K562 (cell line): ENCODE measurements at regions not wholly inside any gene's neighbourhood (a gene's known extent, or its start where the extent isn't known, plus 50 kb on each side); places are given as distances from the start of the nearest gene placed in this dataset.

Experiments used
- ATAC-seq: fragments of 200-7000 bp; cut with Tn5 transposase; 3 replicates; pipeline ENCODE4 v1.9.1; 2020; ENCODE audit warnings: moderate library complexity
- BruUV-seq: library from RNA; stranded (reverse); fragments of 400-500 nt; replicated peaks from 2 replicates; lab custom pipeline; 2021; lab: Mats Ljungman, UMichigan
- CTCF ChIA-PET: fragments of 300-600 bp; formaldehyde crosslinking; extraction: SDS; loops from one replicate; lab custom pipeline; 2021; ENCODE audit warnings: low intra/inter-chr PET ratio; lab: Yijun Ruan, JAX
- POLR2A ChIA-PET: fragments of 300-600, 350-650 bp; sonication (Branson Sonifier 250); formaldehyde crosslinking; extraction: SDS; loops from one replicate; lab custom pipeline; 2021; ENCODE audit warnings: antibody characterized with exemption, inconsistent platforms; lab: Yijun Ruan, JAX
- DNase-seq, 4 experiments: peaks; one replicate each; pipeline versions ENCODE4 v3.0.0 to v3.0.0-alpha.2; 2011 to 2018; ENCODE audit warnings: low spot score in 3 of 4, mixed read lengths in 3 of 4; ENCODE audit errors: extremely low read depth in 1 of 4
- FAIRE-seq: peaks from 2 replicates; lab custom pipeline; 2011; peaks lifted over from hg19 to GRCh38; lab: Jason Lieb, UNC
- H2AFZ ChIP-seq: 2 replicates; pipeline ENCODE4 v1.6.0; 2011; ENCODE audit warnings: low read depth, low read length, control low read depth, inconsistent platforms
- H3K27ac ChIP-seq: fragments of 200-600 bp; 3 replicates; pipeline ENCODE4 v1.8.0; 2011; ENCODE audit warnings: low read depth, mild to moderate bottlenecking, control low read depth, inconsistent platforms, low read length, moderate library complexity, mixed read lengths; ENCODE audit errors: extremely low read depth
- H3K27me3 ChIP-seq, 2 experiments: fragments of 300-600 bp in 1 of 2; 2 replicates in 1 of 2; 3 replicates in 1 of 2; pipeline versions ENCODE4 v1.6.0 to v1.8.0; 2011; ENCODE audit warnings: inconsistent platforms in 2 of 2, low read length in 2 of 2, mild to moderate bottlenecking in 1 of 2, mixed read lengths in 1 of 2, moderate library complexity in 1 of 2; ENCODE audit not compliant: control insufficient read depth in 2 of 2, insufficient read depth in 2 of 2
- H3K36me3 ChIP-seq: fragments of 300-600 bp; 3 replicates; pipeline ENCODE4 v1.8.0; 2011; ENCODE audit warnings: mild to moderate bottlenecking, low read length, inconsistent platforms; ENCODE audit not compliant: control insufficient read depth, insufficient read depth
- H3K4me1 ChIP-seq, 2 experiments: fragments of 200-600 bp in 1 of 2; replicated peaks in 1 of 2; 2 replicates in 1 of 2; 3 replicates in 1 of 2; pipeline versions ENCODE4 v1.5.1 to v1.8.0; 2011; ENCODE audit warnings: inconsistent platforms in 2 of 2, low read length in 2 of 2, mild to moderate bottlenecking in 1 of 2, mixed read lengths in 1 of 2, moderate library complexity in 1 of 2; ENCODE audit not compliant: control insufficient read depth in 2 of 2, insufficient read depth in 2 of 2
- H3K4me2 ChIP-seq: 2 replicates; pipeline ENCODE4 v1.6.1; 2011; ENCODE audit warnings: low read length, control low read depth, inconsistent platforms, mixed read lengths; ENCODE audit not compliant: insufficient read depth
- H3K4me3 ChIP-seq: fragments of 200-600 bp; sonication (generic), shearing (Covaris generic); 2 replicates; pipeline ENCODE4 v1.5.1; 2016; ENCODE audit warnings: control low read depth, inconsistent platforms
- H3K79me2 ChIP-seq: fragments of 200-600 bp; 3 replicates; pipeline ENCODE4 v1.8.0; 2011; ENCODE audit warnings: low read length, inconsistent platforms; ENCODE audit not compliant: control insufficient read depth, insufficient read depth
- H3K9ac ChIP-seq, 2 experiments: 2 replicates each; pipeline versions ENCODE4 v1.6.0 to v1.6.1; 2011; ENCODE audit warnings: low read depth in 2 of 2, low read length in 2 of 2, control low read depth in 1 of 2, inconsistent platforms in 1 of 2, mild to moderate bottlenecking in 1 of 2, mixed read lengths in 1 of 2; ENCODE audit not compliant: insufficient read depth in 1 of 2
- H3K9me1 ChIP-seq: one replicate; pipeline ENCODE4 v1.6.0; 2011; ENCODE audit warnings: inconsistent platforms, mild to moderate bottlenecking, low read length, moderate library complexity; ENCODE audit not compliant: control insufficient read depth, insufficient read depth
- H3K9me3 ChIP-seq: replicated peaks from 2 replicates; pipeline ENCODE4 v1.5.1; 2011; ENCODE audit warnings: low read depth, low read length, inconsistent platforms; ENCODE audit not compliant: control insufficient read depth, insufficient read depth
- H4K20me1 ChIP-seq: replicated peaks from 2 replicates; pipeline ENCODE4 v1.6.1; 2011; ENCODE audit warnings: low read length, inconsistent platforms, mixed read lengths; ENCODE audit not compliant: control insufficient read depth, insufficient read depth
- BRF2 ChIP-seq: IDR thresholded peaks from 3 replicates; pipeline ENCODE4 v1.6.1; 2011; ENCODE audit warnings: borderline replicate concordance, mild to moderate bottlenecking; ENCODE audit not compliant: insufficient read length, insufficient read depth
- EP300 ChIP-seq: IDR thresholded peaks from 2 replicates; pipeline ENCODE4 v1.6.1; 2012; ENCODE audit warnings: low read length, improper control_type of control experiment
- FOXA3 ChIP-seq, 2 experiments: fragments of 450-650 bp in 1 of 2; sonication (generic) in 1 of 2; formaldehyde crosslinking; IDR thresholded peaks in 1 of 2; conservative IDR thresholded peaks in 1 of 2; 2 replicates each; pipeline versions ENCODE4 v1.4.0 to v1.8.0; 2020 to 2022; ENCODE audit warnings: mild to moderate bottlenecking in 2 of 2, missing genetic modification reagents in 1 of 2
- PHF20 ChIP-seq: fragments of 450-650 bp; IDR thresholded peaks from 2 replicates; pipeline ENCODE4 v1.6.1; 2018; ENCODE audit not compliant: partially characterized antibody
- POLR2B ChIP-seq: fragments of 450-650 bp; IDR thresholded peaks from 2 replicates; pipeline ENCODE4 v1.6.1; 2018; ENCODE audit warnings: low read depth; ENCODE audit not compliant: partially characterized antibody
- TAF1 ChIP-seq: IDR thresholded peaks from 2 replicates; pipeline ENCODE4 v1.6.1; 2011; ENCODE audit warnings: mild to moderate bottlenecking, low read length, moderate library complexity; ENCODE audit not compliant: insufficient read depth, control insufficient read depth, severe bottlenecking; ENCODE audit errors: extremely low read depth
- ZNF140 ChIP-seq: fragments of 250-450 bp; sonication (Bioruptor Pico); IDR thresholded peaks from 2 replicates; pipeline ENCODE4 v1.8.0; 2021; ENCODE audit warnings: moderate library complexity, mild to moderate bottlenecking, inconsistent platforms
- ZNF318 ChIP-seq, 2 experiments: fragments of 450-650 bp; IDR thresholded peaks; 2 replicates each; pipeline ENCODE4 v1.6.1; 2016; ENCODE audit warnings: mild to moderate bottlenecking in 2 of 2, borderline replicate concordance in 1 of 2, low read depth in 1 of 2, moderate library complexity in 1 of 2
- WGBS: fragments of 100-300 bp; shearing (Covaris generic); methylation state at CpG from one replicate; pipeline ENCODE4 v1.1.6; 2016; ENCODE audit warnings: low coverage, mixed read lengths; ENCODE audit not compliant: insufficient coverage; ENCODE audit errors: missing lambda C conversion rate; 5-methylcytosine and 5-hydroxymethylcytosine counted together
- in situ Hi-C: fragments of 300-500 bp; cut with MboI; formaldehyde crosslinking; loops from 4 replicates; pipeline ENCODE4 v1.15.0; 2018; ENCODE audit warnings: inconsistent platforms, mixed read lengths
- intact Hi-C: fragments of 100-400 bp; cut with micrococcal nuclease; formaldehyde crosslinking; loops from 2 replicates; pipeline ENCODE4 v1.14.2; 2022
- TF ChIP-seq, protein P1 (sequence below), 3 experiments: fragments of 200-800 bp in 1 of 3; fragments of 250-450 bp in 1 of 3; fragments of 450-650 bp in 1 of 3; sonication (Bioruptor Pico) in 1 of 3; sonication (Bioruptor generic) in 1 of 3; formaldehyde crosslinking in 1 of 3; IDR thresholded peaks; 2 replicates each; pipeline versions ENCODE4 v1.6.1 to v1.8.0; 2016 to 2022; ENCODE audit warnings: mild to moderate bottlenecking in 2 of 3, missing genetic modification characterization in 2 of 3, missing compliant biosample characterization in 1 of 3, moderate library complexity in 1 of 3

DNA sequence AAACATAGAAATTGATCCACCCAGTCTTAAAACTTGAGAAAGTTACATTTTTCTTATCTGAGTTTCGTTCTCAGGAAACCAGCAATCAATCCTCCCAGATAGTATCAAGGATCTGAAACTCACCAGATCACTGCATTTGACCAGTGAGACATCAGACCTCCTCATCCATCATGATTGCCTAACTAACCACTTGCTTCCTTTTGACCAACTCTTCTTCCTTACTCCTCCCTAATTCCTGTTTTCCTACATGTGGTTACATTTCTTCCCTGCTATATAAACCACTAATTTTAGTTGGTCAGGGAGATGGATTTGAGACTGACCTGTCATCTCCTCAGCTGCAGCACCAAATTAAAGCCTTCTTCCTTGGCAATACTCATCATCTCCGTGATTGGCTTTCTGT, 357.1 kb upstream of the POU3F2 start:
- Histone ChIP-seq H3K36me3 (no peaks in the 10 kb centered on the region), H3K4me1 (no peaks in the 10 kb centered on the region), H3K9me1 (no peaks in the 10 kb centered on the region), H2AFZ (no peak overlapping the region), H3K9me3 (no peaks in the 10 kb centered on the region), H4K20me1 (no peaks in the 10 kb centered on the region), H3K27ac (no peak overlapping the region), H3K4me2 (no peak overlapping the region), H3K9ac (no peak overlapping the region), H3K79me2 (no peaks in the 10 kb centered on the region), H3K27me3 (no peaks in the 10 kb centered on the region), H3K4me3 (no peak overlapping the region)
- BruUV-seq, result no TSS peak
- ChIA-PET POLR2A (no interaction called here), CTCF (no interaction called here)
- ATAC-seq, result no peak
- intact Hi-C loops (no loop called here), in situ Hi-C loops (no loop called here)
- 0% methylated on average over 2 of the region's 2 CpGs for whole genome bisulfite sequencing
- no peak for FAIRE-seq
- no peak for DNase-seq
- TF ChIP-seq ZNF140 (CRISPR knock-in tag) (no peak), POLR2B (no peak), TAF1 (no peak), PHF20 (no peak), EP300 (no peak), ZNF318 (IDR thresholded peaks at IDR 0.05; ENCODE audit: borderline replicate concordance in 1 of 2, low read depth in 1 of 2) (no peak), FOXA3 (CRISPR knock-in tag; conservative IDR thresholded peaks at IDR 0.05 in 1 of 2, IDR thresholded peaks at IDR 0.05 in 1 of 2) (no peak), BRF2 (no peak)
- TF ChIP-seq, protein P1, sequence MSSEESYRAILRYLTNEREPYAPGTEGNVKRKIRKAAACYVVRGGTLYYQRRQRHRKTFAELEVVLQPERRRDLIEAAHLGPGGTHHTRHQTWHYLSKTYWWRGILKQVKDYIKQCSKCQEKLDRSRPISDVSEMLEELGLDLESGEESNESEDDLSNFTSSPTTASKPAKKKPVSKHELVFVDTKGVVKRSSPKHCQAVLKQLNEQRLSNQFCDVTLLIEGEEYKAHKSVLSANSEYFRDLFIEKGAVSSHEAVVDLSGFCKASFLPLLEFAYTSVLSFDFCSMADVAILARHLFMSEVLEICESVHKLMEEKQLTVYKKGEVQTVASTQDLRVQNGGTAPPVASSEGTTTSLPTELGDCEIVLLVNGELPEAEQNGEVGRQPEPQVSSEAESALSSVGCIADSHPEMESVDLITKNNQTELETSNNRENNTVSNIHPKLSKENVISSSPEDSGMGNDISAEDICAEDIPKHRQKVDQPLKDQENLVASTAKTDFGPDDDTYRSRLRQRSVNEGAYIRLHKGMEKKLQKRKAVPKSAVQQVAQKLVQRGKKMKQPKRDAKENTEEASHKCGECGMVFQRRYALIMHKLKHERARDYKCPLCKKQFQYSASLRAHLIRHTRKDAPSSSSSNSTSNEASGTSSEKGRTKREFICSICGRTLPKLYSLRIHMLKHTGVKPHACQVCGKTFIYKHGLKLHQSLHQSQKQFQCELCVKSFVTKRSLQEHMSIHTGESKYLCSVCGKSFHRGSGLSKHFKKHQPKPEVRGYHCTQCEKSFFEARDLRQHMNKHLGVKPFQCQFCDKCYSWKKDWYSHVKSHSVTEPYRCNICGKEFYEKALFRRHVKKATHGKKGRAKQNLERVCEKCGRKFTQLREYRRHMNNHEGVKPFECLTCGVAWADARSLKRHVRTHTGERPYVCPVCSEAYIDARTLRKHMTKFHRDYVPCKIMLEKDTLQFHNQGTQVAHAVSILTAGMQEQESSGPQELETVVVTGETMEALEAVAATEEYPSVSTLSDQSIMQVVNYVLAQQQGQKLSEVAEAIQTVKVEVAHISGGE (CRISPR knock-in tag; IDR thresholded peaks at IDR 0.05), result no peak
